ENCODE measurements at regions not wholly inside any gene's neighbourhood (a gene's known extent, or its start where the extent isn't known, plus 50 kb on each side); places are given as distances from the start of the nearest gene placed in this dataset.

DNA sequence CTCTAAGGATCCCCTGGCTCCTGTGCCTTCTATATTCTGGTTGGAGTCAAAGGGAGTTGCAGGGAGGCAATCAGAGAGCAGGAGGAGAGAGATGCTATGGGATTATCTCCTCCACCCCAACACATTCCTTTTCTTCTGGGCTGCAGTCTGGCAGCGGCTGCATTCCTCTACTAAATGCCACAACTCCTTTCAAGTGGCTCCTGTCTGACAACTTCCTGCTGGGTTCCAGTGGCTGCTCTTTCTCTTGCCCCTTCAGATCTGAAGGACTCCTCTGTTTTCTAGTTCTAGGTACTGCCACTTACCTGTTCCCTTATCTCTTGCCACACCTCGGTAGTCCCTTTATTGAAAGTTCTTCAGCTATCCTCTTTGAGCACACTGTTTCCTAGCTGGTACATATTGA lies 425.0 kb downstream of the SNAPC1 start:
- TF ChIP-seq EP300 (IDR thresholded peaks at IDR 0.05) (no peak), CTCF (IDR thresholded peaks at IDR 0.05) (no peak)
